Urothelium cell line (cell line): ENCODE measurements at regions not wholly inside any gene's neighbourhood (a gene's known extent, or its start where the extent isn't known, plus 50 kb on each side); places are given as distances from the start of the nearest gene placed in this dataset.
A peak's percentile ranks its signal among the peaks of the same experiment; 100 is the strongest.
"Not testable (repeated sequence)": the region's sequence is repeated elsewhere in the genome, so short reads cannot be mapped to it uniquely, and the experiment has no call there.

Experiments used
- DNase-seq: peaks from one replicate; pipeline ENCODE4 v3.0.0; 2011; ENCODE audit warnings: low spot score, mixed read lengths
- FAIRE-seq: peaks from 2 replicates; lab custom pipeline; 2011; peaks lifted over from hg19 to GRCh38; lab: Jason Lieb, UNC

GRCh38 chr11:34830648-34831047, 85.5 kb downstream of the APIP start:
- DNase-seq (peak; percentile 34), FAIRE-seq (no peak)

- DNase-seq (no peak), FAIRE-seq (no peak)
Observed at GRCh38 chr11:34830035-34830434, 86.1 kb downstream of the APIP start.

GRCh38 chr11:34827228-34827627, 89.0 kb downstream of the APIP start:
- DNase-seq, result no peak
- FAIRE-seq, result no peak

GRCh38 chr11:34826384-34826726, 89.8 kb downstream of the APIP start:
- FAIRE-seq (no peak), DNase-seq (no peak)

GRCh38 chr11:34825670-34826383, 90.4 kb downstream of the APIP start:
- no peak for DNase-seq
- FAIRE-seq, result no peak

GRCh38 chr11:34825315-34825669, 90.9 kb downstream of the APIP start:
- no peak for FAIRE-seq
- no peak for DNase-seq

- DNase-seq, result no peak
- no peak for FAIRE-seq
Observed at GRCh38 chr11:34824425-34824824, 91.8 kb downstream of the APIP start.

- no peak for DNase-seq
- no peak for FAIRE-seq
Observed at GRCh38 chr11:34823639-34824038, 92.5 kb downstream of the APIP start.

- no peak for FAIRE-seq
- DNase-seq, result no peak
Observed at GRCh38 chr11:34823197-34823596, 93.0 kb downstream of the APIP start.

- FAIRE-seq, result no peak
- DNase-seq, result no peak
Observed at GRCh38 chr11:34819740-34820482, 96.3 kb downstream of the APIP start.

GRCh38 chr11:34817812-34818211, 98.4 kb downstream of the APIP start:
- not testable (repeated sequence) for DNase-seq, FAIRE-seq

GRCh38 chr11:34816698-34817213, 99.4 kb downstream of the APIP start:
- DNase-seq (no peak), FAIRE-seq (no peak)

- no peak for FAIRE-seq
- no peak for DNase-seq
Observed at GRCh38 chr11:34812905-34813576, 103.1 kb downstream of the APIP start.

GRCh38 chr11:34811858-34812257, 104.3 kb downstream of the APIP start:
- no peak for FAIRE-seq
- DNase-seq, result no peak

GRCh38 chr11:34810107-34810562, 106.0 kb downstream of the APIP start:
- FAIRE-seq (no peak), DNase-seq (no peak)

GRCh38 chr11:34809191-34810106, 106.7 kb downstream of the APIP start:
- DNase-seq (no peak), FAIRE-seq (no peak)

GRCh38 chr11:34806875-34807274, 109.3 kb downstream of the APIP start:
- no peak for FAIRE-seq
- DNase-seq, result no peak

GRCh38 chr11:34805937-34806336, 110.2 kb downstream of the APIP start:
- DNase-seq (no peak), FAIRE-seq (no peak)

- DNase-seq, result no peak
- FAIRE-seq, result no peak
Observed at GRCh38 chr11:34799848-34800247, 116.3 kb downstream of the APIP start.

- no peak for DNase-seq
- FAIRE-seq, result no peak
Observed at GRCh38 chr11:34798985-34799384, 117.2 kb downstream of the APIP start.

- not testable (repeated sequence) for FAIRE-seq, DNase-seq
Observed at GRCh38 chr11:34797497-34797896, 118.7 kb downstream of the APIP start.
